HEK293 (cell line): ENCODE measurements at regions not wholly inside any gene's neighbourhood (a gene's known extent, or its start where the extent isn't known, plus 50 kb on each side); places are given as distances from the start of the nearest gene placed in this dataset.
A peak's percentile ranks its signal among the peaks of the same experiment; 100 is the strongest.

Source experiments
- CTCF ChIA-PET: fragments of 350-600 bp; formaldehyde crosslinking; extraction: SDS; loops from one replicate; lab custom pipeline; 2021; ENCODE audit warnings: antibody characterized with exemption; lab: Yijun Ruan, JAX
- POLR2A ChIA-PET: fragments of 300-600 bp; formaldehyde crosslinking; extraction: SDS; loops from one replicate; lab custom pipeline; 2020; ENCODE audit warnings: antibody characterized with exemption, inconsistent platforms; lab: Yijun Ruan, JAX
- H3K27ac ChIP-seq: fragments of 200-500 bp; sonication (Bioruptor generic); 2 replicates; pipeline ENCODE4 v1.5.1; 2014; ENCODE audit warnings: low read depth, low read length, control low read depth, inconsistent platforms; ENCODE audit errors: extremely low read depth
- H3K36me3 ChIP-seq, 2 experiments: fragments of 200-500 bp in 1 of 2; sonication (Bioruptor generic) in 1 of 2; 1 replicate in 1 of 2; 2 replicates in 1 of 2; pipeline ENCODE4 v1.5.1; 2014 to 2017; ENCODE audit warnings: inconsistent platforms in 2 of 2, low read length in 2 of 2; ENCODE audit not compliant: control insufficient read depth in 2 of 2, insufficient read depth in 1 of 2
- H3K4me1 ChIP-seq: fragments of 200-500 bp; sonication (Bioruptor generic); 2 replicates; pipeline ENCODE4 v1.5.1; 2014; ENCODE audit warnings: mild to moderate bottlenecking, low read length, inconsistent platforms; ENCODE audit not compliant: control insufficient read depth, insufficient read depth
- H3K4me3 ChIP-seq: 2 replicates; pipeline ENCODE4 v1.5.1; 2011; ENCODE audit warnings: low read depth, mild to moderate bottlenecking, control low read depth, low read length, moderate library complexity
- H3K9me3 ChIP-seq: fragments of 200-500 bp; sonication (Bioruptor generic); 2 replicates; pipeline ENCODE4 v1.5.1; 2014; ENCODE audit warnings: low read depth, low read length, inconsistent platforms; ENCODE audit not compliant: control insufficient read depth, insufficient read depth
- FEZF1 ChIP-seq: fragments of 450-650 bp; formaldehyde crosslinking; IDR thresholded peaks from 2 replicates; pipeline ENCODE4 v1.5.1; 2016; ENCODE audit warnings: missing biosample characterization, missing genetic modification characterization
- GLI2 ChIP-seq: fragments of 450-650 bp; formaldehyde crosslinking; IDR thresholded peaks from 2 replicates; pipeline ENCODE4; 2017; ENCODE audit warnings: missing biosample characterization, missing genetic modification characterization, low read depth, borderline replicate concordance
- GLIS2 ChIP-seq: fragments of 450-650 bp; formaldehyde crosslinking; IDR thresholded peaks from 2 replicates; pipeline ENCODE4 v1.5.1; 2016; ENCODE audit warnings: missing biosample characterization, missing genetic modification characterization
- MZF1 ChIP-seq: fragments of 450-650 bp; formaldehyde crosslinking; IDR thresholded peaks from 2 replicates; pipeline ENCODE4 v1.5.1; 2017; ENCODE audit warnings: missing biosample characterization, missing genetic modification characterization, borderline replicate concordance
- SETDB1 ChIP-seq: IDR thresholded peaks from one replicate; pipeline ENCODE4 v1.6.1; 2017; ENCODE audit warnings: mild to moderate bottlenecking, low read length, moderate library complexity, mixed read lengths; ENCODE audit not compliant: insufficient read length
- TRIM28 ChIP-seq: IDR thresholded peaks from 2 replicates; pipeline ENCODE4 v1.6.1; 2011; ENCODE audit warnings: low read length, control low read depth, borderline replicate concordance
- WT1 ChIP-seq: fragments of 450-650 bp; formaldehyde crosslinking; IDR thresholded peaks from 2 replicates; pipeline ENCODE4 v1.5.1; 2016; ENCODE audit warnings: missing biosample characterization, missing genetic modification characterization
- ZBTB7A ChIP-seq: fragments of 450-650 bp; formaldehyde crosslinking; IDR thresholded peaks from 2 replicates; pipeline ENCODE4 v1.5.1; 2016; ENCODE audit warnings: low read depth, missing biosample characterization, missing genetic modification characterization
- ZFHX2 ChIP-seq: fragments of 450-650 bp; formaldehyde crosslinking; conservative IDR thresholded peaks from 2 replicates; pipeline ENCODE4 v1.5.1; 2016; ENCODE audit warnings: missing biosample characterization, missing genetic modification characterization
- ZFP41 ChIP-seq: fragments of 450-650 bp; formaldehyde crosslinking; IDR thresholded peaks from 2 replicates; pipeline ENCODE4 v1.5.1; 2016; ENCODE audit warnings: missing biosample characterization, missing genetic modification characterization, borderline replicate concordance
- ZFP69B ChIP-seq: fragments of 450-650 bp; formaldehyde crosslinking; IDR thresholded peaks from 2 replicates; pipeline ENCODE4 v1.5.1; 2016; ENCODE audit warnings: missing biosample characterization, missing genetic modification characterization
- ZNF148 ChIP-seq: fragments of 450-650 bp; formaldehyde crosslinking; IDR thresholded peaks from 2 replicates; pipeline ENCODE4 v1.5.0; 2017; ENCODE audit warnings: missing biosample characterization, missing genetic modification characterization, borderline replicate concordance
- ZNF19 ChIP-seq: fragments of 450-650 bp; formaldehyde crosslinking; IDR thresholded peaks from 2 replicates; pipeline ENCODE4; 2016; ENCODE audit warnings: missing biosample characterization, missing genetic modification characterization, low read depth
- ZNF324 ChIP-seq: fragments of 450-650 bp; formaldehyde crosslinking; IDR thresholded peaks from 2 replicates; pipeline ENCODE4 v1.5.1; 2016; ENCODE audit warnings: missing biosample characterization, missing genetic modification characterization
- ZNF404 ChIP-seq: fragments of 450-650 bp; formaldehyde crosslinking; IDR thresholded peaks from 2 replicates; pipeline ENCODE4 v1.5.1; 2017; ENCODE audit warnings: missing biosample characterization, missing genetic modification characterization
- ZNF585B ChIP-seq: fragments of 450-650 bp; formaldehyde crosslinking; IDR thresholded peaks from 2 replicates; pipeline ENCODE4 v1.5.1; 2016; ENCODE audit warnings: missing biosample characterization, missing genetic modification characterization
- TF ChIP-seq, protein P1 (sequence below): fragments of 450-650 bp; formaldehyde crosslinking; conservative IDR thresholded peaks from 2 replicates; pipeline ENCODE4 v1.5.1; 2016; ENCODE audit warnings: low read depth, missing biosample characterization, missing genetic modification characterization

GRCh38 chr6:115302731-115303130 is 758.0 kb downstream of the FRK start:
- Histone ChIP-seq H3K36me3 (no peaks in the 10 kb centered on the region), H3K27ac (no peak overlapping the region), H3K9me3 (no peaks in the 10 kb centered on the region), H3K4me1 (no peaks in the 10 kb centered on the region), H3K4me3 (no peak overlapping the region)
- ChIA-PET CTCF (no interaction called here), POLR2A (no interaction called here)
- TF ChIP-seq SETDB1, result no peak
- TF ChIP-seq FEZF1 (tag by site-specific recombination), result peak; percentile 60

DNA sequence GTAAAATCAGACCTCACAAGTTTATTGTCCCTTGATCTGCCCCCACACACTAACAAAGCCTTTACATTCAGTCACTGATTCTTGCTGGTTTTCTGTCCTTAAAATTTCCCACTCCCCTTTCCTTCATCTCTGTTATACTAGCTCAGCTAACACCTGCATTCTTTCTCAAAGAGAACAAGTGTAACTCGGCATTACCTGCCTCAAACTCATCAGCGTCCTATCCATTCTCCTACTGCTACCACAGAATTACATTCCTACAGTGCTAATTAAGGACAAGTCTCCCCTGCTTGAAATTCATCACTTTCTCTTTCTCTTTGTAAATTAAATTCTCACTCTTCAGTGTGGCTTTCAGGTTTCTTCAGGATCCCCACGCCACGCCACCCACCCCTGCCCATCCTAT is 773.2 kb downstream of the FRK start:
- Histone ChIP-seq H3K36me3 (no peaks in the 10 kb centered on the region), H3K27ac (no peak overlapping the region), H3K4me3 (no peak overlapping the region), H3K9me3 (no peaks in the 10 kb centered on the region), H3K4me1 (no peaks in the 10 kb centered on the region)
- POLR2A ChIA-PET, result no interaction called here
- TF ChIP-seq ZNF19 (no peak), ZNF148 (tag by site-specific recombination) (no peak), ZBTB7A (tag by site-specific recombination) (no peak), WT1 (tag by site-specific recombination) (no peak), ZFHX2 (tag by site-specific recombination) (no peak), ZFP69B (tag by site-specific recombination) (no peak), ZNF404 (tag by site-specific recombination) (no peak), ZNF324 (tag by site-specific recombination) (no peak), MZF1 (no peak), GLIS2 (tag by site-specific recombination) (no peak), TRIM28 (no peak), ZFP41 (no peak)
- TF ChIP-seq, protein P1, sequence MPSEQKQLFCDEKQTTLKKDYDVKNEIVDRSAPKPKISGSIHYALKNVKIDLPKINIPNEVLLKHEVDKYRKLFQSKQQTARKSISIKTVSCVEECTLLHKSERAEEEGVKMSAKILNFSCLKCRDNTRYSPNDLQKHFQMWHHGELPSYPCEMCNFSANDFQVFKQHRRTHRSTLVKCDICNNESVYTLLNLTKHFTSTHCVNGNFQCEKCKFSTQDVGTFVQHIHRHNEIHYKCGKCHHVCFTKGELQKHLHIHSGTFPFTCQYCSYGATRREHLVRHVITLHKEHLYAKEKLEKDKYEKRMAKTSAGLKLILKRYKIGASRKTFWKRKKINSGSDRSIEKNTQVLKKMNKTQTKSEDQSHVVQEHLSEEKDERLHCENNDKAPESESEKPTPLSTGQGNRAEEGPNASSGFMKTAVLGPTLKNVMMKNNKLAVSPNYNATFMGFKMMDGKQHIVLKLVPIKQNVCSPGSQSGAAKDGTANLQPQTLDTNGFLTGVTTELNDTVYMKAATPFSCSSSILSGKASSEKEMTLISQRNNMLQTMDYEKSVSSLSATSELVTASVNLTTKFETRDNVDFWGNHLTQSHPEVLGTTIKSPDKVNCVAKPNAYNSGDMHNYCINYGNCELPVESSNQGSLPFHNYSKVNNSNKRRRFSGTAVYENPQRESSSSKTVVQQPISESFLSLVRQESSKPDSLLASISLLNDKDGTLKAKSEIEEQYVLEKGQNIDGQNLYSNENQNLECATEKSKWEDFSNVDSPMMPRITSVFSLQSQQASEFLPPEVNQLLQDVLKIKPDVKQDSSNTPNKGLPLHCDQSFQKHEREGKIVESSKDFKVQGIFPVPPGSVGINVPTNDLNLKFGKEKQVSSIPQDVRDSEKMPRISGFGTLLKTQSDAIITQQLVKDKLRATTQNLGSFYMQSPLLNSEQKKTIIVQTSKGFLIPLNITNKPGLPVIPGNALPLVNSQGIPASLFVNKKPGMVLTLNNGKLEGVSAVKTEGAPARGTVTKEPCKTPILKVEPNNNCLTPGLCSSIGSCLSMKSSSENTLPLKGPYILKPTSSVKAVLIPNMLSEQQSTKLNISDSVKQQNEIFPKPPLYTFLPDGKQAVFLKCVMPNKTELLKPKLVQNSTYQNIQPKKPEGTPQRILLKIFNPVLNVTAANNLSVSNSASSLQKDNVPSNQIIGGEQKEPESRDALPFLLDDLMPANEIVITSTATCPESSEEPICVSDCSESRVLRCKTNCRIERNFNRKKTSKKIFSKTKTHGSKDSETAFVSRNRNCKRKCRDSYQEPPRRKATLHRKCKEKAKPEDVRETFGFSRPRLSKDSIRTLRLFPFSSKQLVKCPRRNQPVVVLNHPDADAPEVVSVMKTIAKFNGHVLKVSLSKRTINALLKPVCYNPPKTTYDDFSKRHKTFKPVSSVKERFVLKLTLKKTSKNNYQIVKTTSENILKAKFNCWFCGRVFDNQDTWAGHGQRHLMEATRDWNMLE (tag by site-specific recombination), result no peak
- CTCF ChIA-PET, result no interaction called here

GRCh38 chr6:115276881-115277565 is 783.7 kb downstream of the FRK start:
- POLR2A ChIA-PET, result no interaction called here

More at GRCh38 chr6:115276881-115277565, 783.7 kb downstream of the FRK start:
- TF ChIP-seq GLI2 (tag by site-specific recombination), result no peak
- TF ChIP-seq ZNF585B (tag by site-specific recombination), result 0 out of 2 replicates have a peak, but pooled peaks have one; percentile 28
- CTCF ChIA-PET, result no interaction called here
- Histone ChIP-seq H3K27ac (no peak overlapping the region), H3K36me3 (no peaks in the 10 kb centered on the region), H3K4me1 (no peaks in the 10 kb centered on the region), H3K9me3 (no peaks in the 10 kb centered on the region), H3K4me3 (no peak overlapping the region)
